Stomach (tissue), 8 donors: ENCODE measurements at regions not wholly inside any gene's neighbourhood (a gene's known extent, or its start where the extent isn't known, plus 50 kb on each side); places are given as distances from the start of the nearest gene placed in this dataset.

ENCODE experiments used
- DNase-seq, 2 donors: peaks; one replicate each; pipeline versions ENCODE4 v3.0.0 to v3.0.0-alpha.2; 2013 to 2019
- H3K27ac ChIP-seq, 5 donors: fragments of 200-600 bp in 4 of 5; sonication (generic) in 4 of 5; one replicate each; pipeline ENCODE4 v1.5.1; 2013 to 2019; ENCODE audit warnings: mild to moderate bottlenecking in 1 of 5, moderate library complexity in 1 of 5
- H3K27me3 ChIP-seq, 3 donors: fragments of 200-600 bp; sonication (generic); one replicate each; pipeline ENCODE4 v1.5.1; 2017 to 2019; ENCODE audit warnings: mixed run types in 1 of 3
- H3K36me3 ChIP-seq, 4 donors: fragments of 200-600 bp; sonication (generic); 1 replicate in 3 of 4; 2 replicates in 1 of 4; pipeline ENCODE4 v1.5.1; 2016 to 2019
- H3K4me1 ChIP-seq, 4 donors: fragments of 200-600 bp; sonication (generic); one replicate each; pipeline ENCODE4 v1.5.1; 2016 to 2019
- H3K4me3 ChIP-seq, 4 donors: fragments of 200-600 bp; sonication (generic) in 3 of 4; one replicate each; pipeline ENCODE4 v1.5.1; 2016 to 2019; ENCODE audit warnings: mild to moderate bottlenecking in 1 of 4
- H3K9me3 ChIP-seq, 4 donors: fragments of 200-600 bp; sonication (generic); one replicate each; pipeline ENCODE4 v1.5.1; 2016 to 2019
- EP300 ChIP-seq: sonication (generic); formaldehyde crosslinking; IDR thresholded peaks from one replicate; pipeline ENCODE4 v1.6.1; 2017; ENCODE audit warnings: antibody characterized with exemption
- POLR2A ChIP-seq, 4 donors: fragments of 450-650 bp; IDR thresholded peaks; one replicate each; pipeline ENCODE4 v1.6.1; 2016; ENCODE audit warnings: antibody characterized with exemption in 4 of 4, control low read depth in 2 of 4, mild to moderate bottlenecking in 1 of 4, moderate library complexity in 1 of 4
- POLR2AphosphoS5 ChIP-seq, 3 donors: sonication (generic); formaldehyde crosslinking; IDR thresholded peaks; one replicate each; pipeline ENCODE4 v1.6.1; 2016; ENCODE audit warnings: antibody characterized with exemption in 3 of 3
- WGBS, 5 donors: extraction: QIAGEN DNeasy Blood & Tissue Kit in 3 of 5; methylation state at CpG; one replicate each; pipeline versions ENCODE4 v1.1.5 to v1.1.7; 2013 to 2018; 5-methylcytosine and 5-hydroxymethylcytosine counted together
- intact Hi-C: fragments of 100-400 bp; cut with DNase I; formaldehyde crosslinking; loops from one replicate; pipeline ENCODE4 v1.15.1; 2023; ENCODE audit warnings: low total_unique reads
- TF ChIP-seq, protein P1 (sequence below), 7 experiments: fragments of 450-650 bp in 4 of 7; fragments of 200-600 bp in 3 of 7; sonication (generic) in 3 of 7; IDR thresholded peaks; one replicate each; pipeline ENCODE4 v1.5.1; 2016 to 2019; ENCODE audit warnings: antibody characterized with exemption in 7 of 7, control low read depth in 2 of 7, mild to moderate bottlenecking in 1 of 7
- donor health status: healthy with polysubstance abuse.
- donor health status: Bipolar disorder and iron deficiency.
- donor health status: healthy.

- intact Hi-C loops: no loop called here
- H3K27ac ChIP-seq: no peak overlapping the region
Measured at GRCh38 chr2:51153236-51153635, 121.3 kb upstream of the NRXN1 start.

DNA sequence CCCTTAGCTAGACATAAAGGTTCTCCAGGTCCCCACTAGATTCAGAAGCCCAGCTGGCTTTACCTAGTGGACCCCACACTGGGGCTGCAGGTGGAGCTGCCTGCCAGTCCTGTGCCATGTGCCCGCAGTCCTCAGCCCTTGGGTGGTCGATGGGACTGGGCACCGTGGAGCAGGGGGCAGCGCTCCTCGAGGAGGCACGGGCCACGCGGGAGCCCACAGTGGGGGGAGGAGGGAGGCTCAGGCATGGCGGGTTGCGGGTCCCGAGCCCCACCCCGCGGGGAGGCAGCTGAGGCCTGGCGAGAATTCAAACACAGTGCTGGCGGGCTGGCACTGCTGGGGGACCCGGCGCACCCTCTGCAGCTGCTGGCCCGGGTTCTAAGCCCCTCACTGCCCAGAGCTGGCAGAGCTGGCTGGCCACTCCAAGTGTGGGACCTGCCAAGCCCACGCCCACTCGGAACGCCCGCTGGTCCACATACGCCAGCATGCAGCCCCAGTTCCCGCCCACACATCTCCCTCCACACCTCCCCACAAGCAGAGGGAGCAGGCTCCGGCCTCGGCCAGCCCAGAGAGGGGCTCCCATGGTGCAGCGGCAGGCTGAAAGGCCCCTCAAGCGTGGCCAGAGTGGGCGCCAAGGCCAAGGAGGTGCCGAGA is 119.7 kb upstream of the NRXN1 start:
- no peak overlapping the region for H3K4me3 ChIP-seq
- H3K27ac ChIP-seq: no peak overlapping the region
- intact Hi-C loops: no loop called here
- TF ChIP-seq POLR2AphosphoS5 (IDR thresholded peaks at IDR 0.05) (no peak), EP300 (no peak), POLR2A (IDR thresholded peaks at IDR 0.05) (no peak)
- TF ChIP-seq, protein P1, sequence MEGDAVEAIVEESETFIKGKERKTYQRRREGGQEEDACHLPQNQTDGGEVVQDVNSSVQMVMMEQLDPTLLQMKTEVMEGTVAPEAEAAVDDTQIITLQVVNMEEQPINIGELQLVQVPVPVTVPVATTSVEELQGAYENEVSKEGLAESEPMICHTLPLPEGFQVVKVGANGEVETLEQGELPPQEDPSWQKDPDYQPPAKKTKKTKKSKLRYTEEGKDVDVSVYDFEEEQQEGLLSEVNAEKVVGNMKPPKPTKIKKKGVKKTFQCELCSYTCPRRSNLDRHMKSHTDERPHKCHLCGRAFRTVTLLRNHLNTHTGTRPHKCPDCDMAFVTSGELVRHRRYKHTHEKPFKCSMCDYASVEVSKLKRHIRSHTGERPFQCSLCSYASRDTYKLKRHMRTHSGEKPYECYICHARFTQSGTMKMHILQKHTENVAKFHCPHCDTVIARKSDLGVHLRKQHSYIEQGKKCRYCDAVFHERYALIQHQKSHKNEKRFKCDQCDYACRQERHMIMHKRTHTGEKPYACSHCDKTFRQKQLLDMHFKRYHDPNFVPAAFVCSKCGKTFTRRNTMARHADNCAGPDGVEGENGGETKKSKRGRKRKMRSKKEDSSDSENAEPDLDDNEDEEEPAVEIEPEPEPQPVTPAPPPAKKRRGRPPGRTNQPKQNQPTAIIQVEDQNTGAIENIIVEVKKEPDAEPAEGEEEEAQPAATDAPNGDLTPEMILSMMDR (IDR thresholded peaks at IDR 0.05): no peak
- DNase-seq: no peak
- no peaks in the 10 kb centered on the region for H3K4me1 ChIP-seq
- no peaks in the 10 kb centered on the region for H3K27me3 ChIP-seq
- 89 to 93% (median 92%) methylated on average over 24 to 30 of the region's 30 CpGs for WGBS, 5 donors
- H3K36me3 ChIP-seq: no peaks in the 10 kb centered on the region
- H3K9me3 ChIP-seq: peaks cover 0 to 24% (median 9%) of the 10 kb centered on the region in 4 donors

More at GRCh38 chr2:51153236-51153635, 121.3 kb upstream of the NRXN1 start:
- H3K27me3 ChIP-seq: no peaks in the 10 kb centered on the region
- peaks cover 0 to 15% (median 9%) of the 10 kb centered on the region in 4 donors for H3K9me3 ChIP-seq
- no peaks in the 10 kb centered on the region for H3K4me1 ChIP-seq
- DNase-seq: no peak
- TF ChIP-seq POLR2A (IDR thresholded peaks at IDR 0.05) (no peak), EP300 (no peak), POLR2AphosphoS5 (IDR thresholded peaks at IDR 0.05) (no peak)
- TF ChIP-seq, protein P1 (IDR thresholded peaks at IDR 0.05): no peak
- H3K4me3 ChIP-seq: no peak overlapping the region
- H3K36me3 ChIP-seq: no peaks in the 10 kb centered on the region

- H3K27me3 ChIP-seq: no peaks in the 10 kb centered on the region
- H3K36me3 ChIP-seq: no peaks in the 10 kb centered on the region
- no peak overlapping the region for H3K4me3 ChIP-seq
- WGBS, 5 donors: 59 to 98% (median 85%) methylated on average over 2 of the region's 2 CpGs
- no peak for DNase-seq
- intact Hi-C loops: no loop called here
- no peak overlapping the region for H3K27ac ChIP-seq
- TF ChIP-seq EP300 (no peak), POLR2AphosphoS5 (IDR thresholded peaks at IDR 0.05) (no peak), POLR2A (IDR thresholded peaks at IDR 0.05) (no peak)
- TF ChIP-seq, protein P1 (IDR thresholded peaks at IDR 0.05): no peak
- no peaks in the 10 kb centered on the region for H3K4me1 ChIP-seq
- peaks cover 0 to 25% (median 9%) of the 10 kb centered on the region in 4 donors for H3K9me3 ChIP-seq
Measured at GRCh38 chr2:51149725-51150124, 117.8 kb upstream of the NRXN1 start.

GRCh38 chr2:51145761-51146160 is 113.8 kb upstream of the NRXN1 start:
- WGBS, 5 donors: 67 to 77% (median 74%) methylated on average over 6 of the region's 6 CpGs
- H3K4me3 ChIP-seq: no peak overlapping the region
- H3K27ac ChIP-seq: no peak overlapping the region
- H3K9me3 ChIP-seq: peaks cover 0 to 15% (median 0%) of the 10 kb centered on the region in 4 donors
- H3K4me1 ChIP-seq: no peaks in the 10 kb centered on the region
- H3K36me3 ChIP-seq: no peaks in the 10 kb centered on the region
- no peaks in the 10 kb centered on the region for H3K27me3 ChIP-seq
- intact Hi-C loops: no loop called here
- DNase-seq: no peak
- TF ChIP-seq POLR2A (IDR thresholded peaks at IDR 0.05) (no peak), EP300 (no peak), POLR2AphosphoS5 (IDR thresholded peaks at IDR 0.05) (no peak)
- TF ChIP-seq, protein P1 (IDR thresholded peaks at IDR 0.05): no peak
